ENCODE measurements at regions not wholly inside any gene's neighbourhood (a gene's known extent, or its start where the extent isn't known, plus 50 kb on each side); places are given as distances from the start of the nearest gene placed in this dataset.

DNA sequence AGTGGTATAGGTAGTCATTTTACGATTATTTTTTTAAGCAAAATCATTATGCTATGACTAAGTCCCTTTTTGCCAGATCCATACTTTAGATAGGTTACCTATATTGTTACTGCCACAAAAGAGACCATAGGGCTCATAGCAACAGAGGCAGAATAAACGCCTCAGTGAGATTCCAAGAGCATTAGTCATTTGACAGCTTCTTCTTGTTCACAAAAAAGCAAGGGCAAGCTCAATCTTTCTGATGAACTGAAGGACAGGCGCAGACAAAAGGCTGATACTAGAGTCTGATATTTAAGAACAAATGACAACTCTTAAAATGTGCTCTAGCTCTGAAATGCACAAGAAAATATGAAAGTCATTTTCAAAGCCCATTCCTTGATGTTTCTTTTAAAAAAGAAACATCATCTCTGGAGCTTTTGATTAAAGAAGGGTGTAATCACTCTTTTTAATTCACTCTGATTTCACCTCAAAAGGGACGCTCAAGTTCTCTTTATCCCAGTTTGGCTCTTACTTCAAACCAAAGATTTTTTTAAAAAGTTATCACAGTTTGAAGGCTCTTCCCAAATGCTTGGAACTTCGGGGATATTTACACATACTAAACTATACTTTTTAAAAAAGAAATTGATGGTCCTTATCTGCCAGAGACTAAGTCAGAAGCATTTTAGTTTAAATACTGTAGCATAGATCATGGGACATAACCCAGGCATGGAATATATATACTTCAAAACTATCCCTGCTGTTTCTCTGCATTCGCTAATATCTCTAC, 187.2 kb downstream of the EFNB2 start:
- Histone ChIP-seq H3K27me3 (ENCODE audit: low read depth) (peaks cover 71% of the 10 kb centered on the region), H3K4me3 (no peak overlapping the region)
- TF ChIP-seq, protein P1, sequence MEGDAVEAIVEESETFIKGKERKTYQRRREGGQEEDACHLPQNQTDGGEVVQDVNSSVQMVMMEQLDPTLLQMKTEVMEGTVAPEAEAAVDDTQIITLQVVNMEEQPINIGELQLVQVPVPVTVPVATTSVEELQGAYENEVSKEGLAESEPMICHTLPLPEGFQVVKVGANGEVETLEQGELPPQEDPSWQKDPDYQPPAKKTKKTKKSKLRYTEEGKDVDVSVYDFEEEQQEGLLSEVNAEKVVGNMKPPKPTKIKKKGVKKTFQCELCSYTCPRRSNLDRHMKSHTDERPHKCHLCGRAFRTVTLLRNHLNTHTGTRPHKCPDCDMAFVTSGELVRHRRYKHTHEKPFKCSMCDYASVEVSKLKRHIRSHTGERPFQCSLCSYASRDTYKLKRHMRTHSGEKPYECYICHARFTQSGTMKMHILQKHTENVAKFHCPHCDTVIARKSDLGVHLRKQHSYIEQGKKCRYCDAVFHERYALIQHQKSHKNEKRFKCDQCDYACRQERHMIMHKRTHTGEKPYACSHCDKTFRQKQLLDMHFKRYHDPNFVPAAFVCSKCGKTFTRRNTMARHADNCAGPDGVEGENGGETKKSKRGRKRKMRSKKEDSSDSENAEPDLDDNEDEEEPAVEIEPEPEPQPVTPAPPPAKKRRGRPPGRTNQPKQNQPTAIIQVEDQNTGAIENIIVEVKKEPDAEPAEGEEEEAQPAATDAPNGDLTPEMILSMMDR (IDR thresholded peaks at IDR 0.05; ENCODE audit: borderline replicate concordance), result no peak

DNA sequence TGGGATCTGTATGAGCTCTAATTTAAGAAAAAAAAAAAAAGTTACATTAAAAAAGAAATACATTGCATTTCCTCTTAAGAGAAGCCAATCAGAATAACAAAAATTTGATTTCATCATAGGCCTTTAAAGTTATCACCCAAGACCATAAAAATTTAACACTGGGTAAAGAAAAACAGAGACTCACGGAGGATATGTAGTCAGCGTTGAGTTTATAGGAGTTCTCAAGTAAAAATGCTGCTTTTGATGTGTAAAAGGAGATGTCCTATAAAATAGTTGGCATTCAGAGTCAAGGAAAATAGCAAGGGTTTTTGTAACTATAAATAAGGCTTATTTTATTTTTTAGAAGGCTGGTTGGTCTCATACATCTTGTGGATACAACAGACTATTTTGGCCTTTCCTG, 191.1 kb downstream of the EFNB2 start:
- TF ChIP-seq, protein P1 (IDR thresholded peaks at IDR 0.05; ENCODE audit: borderline replicate concordance), result no peak
- H3K36me3 ChIP-seq, result no peaks in the 10 kb centered on the region
- H3K9me3 ChIP-seq (replicated peaks), result peaks cover 16% of the 10 kb centered on the region
- peaks cover 9% of the 10 kb centered on the region for H3K4me1 ChIP-seq
- no peak overlapping the region for H3K4me3 ChIP-seq
- DNase-seq, result no peak
- H3K27me3 ChIP-seq (ENCODE audit: low read depth), result peaks cover 55% of the 10 kb centered on the region
- H3K27ac ChIP-seq (replicated peaks), result no peak overlapping the region
- intact Hi-C loops (cut with micrococcal nuclease), result no loop called here

More for the DNA sequence above, 187.2 kb downstream of the EFNB2 start:
- Histone ChIP-seq H3K9me3 (replicated peaks) (no peaks in the 10 kb centered on the region), H3K4me1 (peaks cover 12% of the 10 kb centered on the region), H3K27ac (replicated peaks) (no peak overlapping the region), H3K36me3 (no peaks in the 10 kb centered on the region)
- DNase-seq, result no peak
- intact Hi-C loops (cut with micrococcal nuclease), result no loop called here

DNA sequence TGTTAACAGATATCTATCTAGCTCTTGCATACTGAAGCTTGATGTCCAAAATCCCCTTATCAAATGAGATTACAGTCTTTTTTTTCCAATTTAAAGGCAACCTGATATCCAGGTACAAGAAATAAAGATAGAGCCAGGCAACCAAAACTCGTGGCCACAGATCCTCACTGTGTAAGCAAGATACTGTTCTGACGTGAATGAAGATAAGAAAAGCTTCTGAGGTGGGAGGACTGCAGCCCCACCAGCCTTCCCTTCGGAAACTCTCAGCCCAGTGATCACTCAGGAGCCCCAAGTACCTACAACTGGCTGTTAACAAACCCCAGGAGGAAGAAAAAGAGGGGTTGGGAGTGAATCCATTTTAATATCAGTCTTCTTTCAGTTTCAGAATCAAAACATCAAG, 191.6 kb downstream of the EFNB2 start:
- Histone ChIP-seq H3K36me3 (no peaks in the 10 kb centered on the region), H3K27me3 (ENCODE audit: low read depth) (peaks cover 50% of the 10 kb centered on the region), H3K4me1 (peaks cover 4% of the 10 kb centered on the region), H3K9me3 (replicated peaks) (peaks cover 20% of the 10 kb centered on the region), H3K27ac (replicated peaks) (no peak overlapping the region), H3K4me3 (no peak overlapping the region)
- DNase-seq, result no peak
- TF ChIP-seq, protein P1 (IDR thresholded peaks at IDR 0.05; ENCODE audit: borderline replicate concordance), result no peak
- intact Hi-C loops (cut with micrococcal nuclease), result no loop called here

DNA sequence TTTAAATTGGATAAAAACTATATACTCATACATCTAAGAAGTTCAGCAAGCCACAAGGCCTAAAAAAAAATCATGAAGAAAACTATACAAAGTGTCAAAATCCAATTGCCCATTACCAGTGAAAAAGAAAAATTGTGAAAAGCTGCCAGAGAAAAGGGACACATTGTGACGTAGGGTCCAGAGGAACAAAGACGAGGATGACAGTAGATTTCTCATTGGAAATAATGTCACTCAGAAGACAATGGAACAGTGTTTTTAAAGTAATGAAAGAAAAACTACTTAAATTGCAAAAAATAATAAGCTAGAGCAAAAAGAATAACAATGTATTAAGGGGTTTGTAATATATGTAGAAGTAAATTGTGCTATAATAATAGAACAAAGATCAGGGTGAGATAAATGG, 195.2 kb downstream of the EFNB2 start:
- no peak for DNase-seq
- intact Hi-C loops (cut with micrococcal nuclease), result no loop called here
- TF ChIP-seq, protein P1 (IDR thresholded peaks at IDR 0.05; ENCODE audit: borderline replicate concordance), result no peak

DNA sequence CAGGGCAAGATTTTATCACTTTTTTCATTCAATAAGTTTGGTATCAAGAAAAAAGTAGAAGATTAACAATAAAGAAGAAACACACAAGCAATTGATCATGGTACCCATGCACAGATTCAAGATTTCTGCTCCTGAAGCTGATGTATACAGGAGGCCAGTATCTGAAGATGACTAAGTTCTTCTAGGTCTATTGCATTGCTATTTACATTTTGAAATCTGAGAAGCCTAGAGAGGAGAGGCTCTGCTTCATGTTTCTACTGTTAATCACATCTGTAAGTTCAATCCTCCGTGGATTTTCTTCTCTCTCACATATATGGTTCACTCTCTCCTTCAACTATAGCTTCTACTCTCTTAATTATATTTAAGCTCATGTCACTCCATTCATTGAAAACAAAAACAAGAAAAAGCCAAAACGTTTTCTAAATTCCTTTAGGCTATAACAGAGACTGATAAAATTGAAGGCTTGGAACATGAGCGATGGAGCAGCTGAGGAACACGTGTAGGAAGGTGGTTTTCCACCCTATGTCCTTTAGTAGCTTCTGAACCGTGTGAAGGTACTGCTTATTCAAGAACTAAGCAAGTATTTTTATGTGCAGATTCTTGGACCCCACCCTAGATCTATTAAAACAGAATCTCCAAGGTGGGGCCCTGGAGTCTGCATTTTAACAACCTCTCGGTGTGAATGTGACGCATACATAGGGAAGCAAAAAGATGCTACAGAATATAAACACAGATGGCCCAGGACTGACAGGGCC, 198.2 kb downstream of the EFNB2 start:
- TF ChIP-seq, protein P1 (IDR thresholded peaks at IDR 0.05; ENCODE audit: borderline replicate concordance), result no peak
- no peak for DNase-seq
- intact Hi-C loops (cut with micrococcal nuclease), result no loop called here
- Histone ChIP-seq H3K9me3 (replicated peaks) (peaks cover 20% of the 10 kb centered on the region), H3K27me3 (ENCODE audit: low read depth) (no peaks in the 10 kb centered on the region), H3K27ac (replicated peaks) (no peak overlapping the region), H3K4me1 (no peaks in the 10 kb centered on the region), H3K4me3 (no peak overlapping the region), H3K36me3 (no peaks in the 10 kb centered on the region)

More for the DNA sequence above, 195.2 kb downstream of the EFNB2 start:
- Histone ChIP-seq H3K4me1 (no peaks in the 10 kb centered on the region), H3K36me3 (no peaks in the 10 kb centered on the region), H3K9me3 (replicated peaks) (peaks cover 20% of the 10 kb centered on the region), H3K4me3 (no peak overlapping the region), H3K27ac (replicated peaks) (no peak overlapping the region), H3K27me3 (ENCODE audit: low read depth) (peaks cover 16% of the 10 kb centered on the region)
